IMR-90 (cell line): ENCODE measurements at regions not wholly inside any gene's neighbourhood (a gene's known extent, or its start where the extent isn't known, plus 50 kb on each side); places are given as distances from the start of the nearest gene placed in this dataset.

Experiments used
- BHLHE40 ChIP-seq: fragments of 150-350 bp; IDR thresholded peaks from 2 replicates; pipeline ENCODE4 v1.6.1; 2016; ENCODE audit warnings: mild to moderate bottlenecking, low read depth, low read length
- CHD1 ChIP-seq: IDR thresholded peaks from 2 replicates; pipeline ENCODE4 v1.6.1; 2012; ENCODE audit warnings: low read depth, low read length, improper control_type of control experiment
- NFE2L2 ChIP-seq: fragments of 150-350 bp; IDR thresholded peaks from 2 replicates; pipeline ENCODE4 v1.6.1; 2016; ENCODE audit warnings: low read depth, mild to moderate bottlenecking, low read length
- POLR2A ChIP-seq: IDR thresholded peaks from 2 replicates; pipeline ENCODE4 v1.6.1; 2012; ENCODE audit warnings: mild to moderate bottlenecking, low read depth, low read length
- TF ChIP-seq, protein P1 (sequence below): conservative IDR thresholded peaks from 2 replicates; pipeline ENCODE4 v1.5.1; 2012; ENCODE audit warnings: mild to moderate bottlenecking, low read depth, low read length, improper control_type of control experiment

DNA sequence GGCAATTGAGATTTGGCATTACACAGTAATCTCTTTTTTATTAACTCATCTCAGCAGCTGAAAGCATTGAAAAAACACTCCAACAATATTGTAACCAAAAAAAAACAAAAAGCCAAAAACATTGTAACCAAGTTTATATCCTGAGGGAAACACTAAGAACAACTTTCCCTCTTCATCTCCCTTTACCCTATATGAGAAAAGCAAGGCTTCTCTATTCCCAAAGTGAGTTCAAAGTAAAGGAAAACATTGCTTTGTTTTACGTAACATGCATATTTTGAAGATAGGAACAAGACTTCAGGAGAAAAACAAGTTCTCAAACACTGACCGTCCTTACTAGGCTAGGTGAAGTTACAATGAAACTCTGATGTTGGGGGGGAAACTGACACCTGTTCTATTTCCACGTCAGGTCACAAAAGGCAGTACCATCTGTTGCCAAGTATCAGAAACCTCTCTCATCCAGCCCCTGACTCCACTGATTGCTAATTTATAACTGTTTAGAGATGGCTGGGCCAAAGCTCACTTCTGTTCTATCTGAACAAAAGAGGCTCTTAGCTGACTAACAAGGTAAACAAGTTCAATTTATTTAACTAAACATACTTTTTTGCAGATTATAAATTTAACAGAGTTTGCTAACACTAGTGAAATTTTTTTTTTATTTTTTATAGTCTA, 67.9 kb upstream of the PLXNC1 start:
- TF ChIP-seq, protein P1, sequence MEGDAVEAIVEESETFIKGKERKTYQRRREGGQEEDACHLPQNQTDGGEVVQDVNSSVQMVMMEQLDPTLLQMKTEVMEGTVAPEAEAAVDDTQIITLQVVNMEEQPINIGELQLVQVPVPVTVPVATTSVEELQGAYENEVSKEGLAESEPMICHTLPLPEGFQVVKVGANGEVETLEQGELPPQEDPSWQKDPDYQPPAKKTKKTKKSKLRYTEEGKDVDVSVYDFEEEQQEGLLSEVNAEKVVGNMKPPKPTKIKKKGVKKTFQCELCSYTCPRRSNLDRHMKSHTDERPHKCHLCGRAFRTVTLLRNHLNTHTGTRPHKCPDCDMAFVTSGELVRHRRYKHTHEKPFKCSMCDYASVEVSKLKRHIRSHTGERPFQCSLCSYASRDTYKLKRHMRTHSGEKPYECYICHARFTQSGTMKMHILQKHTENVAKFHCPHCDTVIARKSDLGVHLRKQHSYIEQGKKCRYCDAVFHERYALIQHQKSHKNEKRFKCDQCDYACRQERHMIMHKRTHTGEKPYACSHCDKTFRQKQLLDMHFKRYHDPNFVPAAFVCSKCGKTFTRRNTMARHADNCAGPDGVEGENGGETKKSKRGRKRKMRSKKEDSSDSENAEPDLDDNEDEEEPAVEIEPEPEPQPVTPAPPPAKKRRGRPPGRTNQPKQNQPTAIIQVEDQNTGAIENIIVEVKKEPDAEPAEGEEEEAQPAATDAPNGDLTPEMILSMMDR: no peak
- TF ChIP-seq POLR2A (no peak), NFE2L2 (no peak), BHLHE40 (no peak), CHD1 (no peak)
